ENCODE measurements at regions not wholly inside any gene's neighbourhood (a gene's known extent, or its start where the extent isn't known, plus 50 kb on each side); places are given as distances from the start of the nearest gene placed in this dataset.
A peak's percentile ranks its signal among the peaks of the same experiment; 100 is the strongest.

- Mint-ChIP-seq H3K9me3 (peaks cover 13% of the 10 kb centered on the region), H3K4me3 (no peak overlapping the region), H3K4me1 (peaks cover 9% of the 10 kb centered on the region), H3K36me3 (no peaks in the 10 kb centered on the region), H3K27me3 (ENCODE audit: low read depth) (no peaks in the 10 kb centered on the region), H3K27ac (no peak overlapping the region)
- ChIA-PET POLR2A (no interaction called here), CTCF (no interaction called here)
- TF ChIP-seq KAT7 (CRISPR knock-in tag; IDR thresholded peaks at IDR 0.05; ENCODE audit: borderline replicate concordance), result no peak
- no peak for TF ChIP-seq SOX15 (CRISPR knock-in tag; IDR thresholded peaks at IDR 0.05)
- TF ChIP-seq, protein P1, sequence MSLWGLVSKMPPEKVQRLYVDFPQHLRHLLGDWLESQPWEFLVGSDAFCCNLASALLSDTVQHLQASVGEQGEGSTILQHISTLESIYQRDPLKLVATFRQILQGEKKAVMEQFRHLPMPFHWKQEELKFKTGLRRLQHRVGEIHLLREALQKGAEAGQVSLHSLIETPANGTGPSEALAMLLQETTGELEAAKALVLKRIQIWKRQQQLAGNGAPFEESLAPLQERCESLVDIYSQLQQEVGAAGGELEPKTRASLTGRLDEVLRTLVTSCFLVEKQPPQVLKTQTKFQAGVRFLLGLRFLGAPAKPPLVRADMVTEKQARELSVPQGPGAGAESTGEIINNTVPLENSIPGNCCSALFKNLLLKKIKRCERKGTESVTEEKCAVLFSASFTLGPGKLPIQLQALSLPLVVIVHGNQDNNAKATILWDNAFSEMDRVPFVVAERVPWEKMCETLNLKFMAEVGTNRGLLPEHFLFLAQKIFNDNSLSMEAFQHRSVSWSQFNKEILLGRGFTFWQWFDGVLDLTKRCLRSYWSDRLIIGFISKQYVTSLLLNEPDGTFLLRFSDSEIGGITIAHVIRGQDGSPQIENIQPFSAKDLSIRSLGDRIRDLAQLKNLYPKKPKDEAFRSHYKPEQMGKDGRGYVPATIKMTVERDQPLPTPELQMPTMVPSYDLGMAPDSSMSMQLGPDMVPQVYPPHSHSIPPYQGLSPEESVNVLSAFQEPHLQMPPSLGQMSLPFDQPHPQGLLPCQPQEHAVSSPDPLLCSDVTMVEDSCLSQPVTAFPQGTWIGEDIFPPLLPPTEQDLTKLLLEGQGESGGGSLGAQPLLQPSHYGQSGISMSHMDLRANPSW (CRISPR knock-in tag; conservative IDR thresholded peaks at IDR 0.05; ENCODE audit: low read depth), result no peak
- no peak for TF ChIP-seq ZNF416 (CRISPR knock-in tag; IDR thresholded peaks at IDR 0.05)
- TF ChIP-seq, protein P2, sequence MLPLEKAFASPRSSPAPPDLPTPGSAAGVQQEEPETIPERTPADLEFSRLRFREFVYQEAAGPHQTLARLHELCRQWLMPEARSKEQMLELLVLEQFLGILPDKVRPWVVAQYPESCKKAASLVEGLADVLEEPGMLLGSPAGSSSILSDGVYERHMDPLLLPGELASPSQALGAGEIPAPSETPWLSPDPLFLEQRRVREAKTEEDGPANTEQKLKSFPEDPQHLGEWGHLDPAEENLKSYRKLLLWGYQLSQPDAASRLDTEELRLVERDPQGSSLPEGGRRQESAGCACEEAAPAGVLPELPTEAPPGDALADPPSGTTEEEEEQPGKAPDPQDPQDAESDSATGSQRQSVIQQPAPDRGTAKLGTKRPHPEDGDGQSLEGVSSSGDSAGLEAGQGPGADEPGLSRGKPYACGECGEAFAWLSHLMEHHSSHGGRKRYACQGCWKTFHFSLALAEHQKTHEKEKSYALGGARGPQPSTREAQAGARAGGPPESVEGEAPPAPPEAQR (CRISPR knock-in tag; IDR thresholded peaks at IDR 0.05), result no peak
- TF ChIP-seq SMAD4 (CRISPR knock-in tag; IDR thresholded peaks at IDR 0.05), result no peak
- no peak for TF ChIP-seq NFYB (CRISPR knock-in tag; conservative IDR thresholded peaks at IDR 0.05; ENCODE audit: low read depth)
- TF ChIP-seq E2F4 (CRISPR knock-in tag; IDR thresholded peaks at IDR 0.05; ENCODE audit: borderline replicate concordance, low read depth), result no peak
- no peak for TF ChIP-seq FOXJ3 (CRISPR knock-in tag; IDR thresholded peaks at IDR 0.05; ENCODE audit: borderline replicate concordance)
- no peak for TF ChIP-seq CDX4 (CRISPR knock-in tag; IDR thresholded peaks at IDR 0.05; ENCODE audit: borderline replicate concordance)
- no peak for ATAC-seq
- no peak for DNase-seq (ENCODE audit: low spot score)
Measured at GRCh38 chr13:73331556-73331955, 272.8 kb downstream of the KLF5 start.

DNA sequence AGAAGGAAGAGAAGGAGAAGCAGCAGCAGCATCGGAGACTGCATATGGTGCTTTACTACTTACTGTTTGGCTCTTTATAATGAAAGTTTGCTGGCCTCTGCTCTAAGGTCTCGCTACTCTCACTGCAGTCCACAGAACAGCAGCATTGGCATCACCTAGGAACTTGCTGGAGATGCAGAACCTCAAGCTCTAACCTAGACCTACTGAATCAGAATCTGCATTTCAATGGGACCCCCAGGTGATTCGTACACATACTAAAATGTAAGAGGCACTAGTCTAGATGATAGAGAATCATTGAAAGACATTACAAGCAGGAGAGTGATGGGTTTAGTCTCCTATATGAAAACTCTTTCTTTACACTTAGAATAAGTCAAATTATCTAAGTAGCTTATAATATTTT, 270.6 kb downstream of the KLF5 start:
- peaks cover 20% of the 10 kb centered on the region for H3K4me1 Mint-ChIP-seq
- CTCF ChIA-PET, result no interaction called here
- ATAC-seq, result peak; percentile 84
- no peaks in the 10 kb centered on the region for H3K27me3 Mint-ChIP-seq (ENCODE audit: low read depth)
- no peak overlapping the region for H3K4me3 Mint-ChIP-seq
- DNase-seq (ENCODE audit: low spot score), result no peak
- TF ChIP-seq TP53 (CRISPR knock-in tag; IDR thresholded peaks at IDR 0.05) (no peak), ZNF396 (CRISPR knock-in tag; IDR thresholded peaks at IDR 0.05; ENCODE audit: borderline replicate concordance) (no peak), FOXJ3 (CRISPR knock-in tag; IDR thresholded peaks at IDR 0.05; ENCODE audit: borderline replicate concordance) (no peak), OVOL2 (CRISPR knock-in tag; IDR thresholded peaks at IDR 0.05; ENCODE audit: borderline replicate concordance) (no peak), NR1H2 (CRISPR knock-in tag; IDR thresholded peaks at IDR 0.05) (no peak), CDX4 (CRISPR knock-in tag; IDR thresholded peaks at IDR 0.05; ENCODE audit: borderline replicate concordance) (no peak), FOXP4 (CRISPR knock-in tag; IDR thresholded peaks at IDR 0.05) (no peak), JAZF1 (CRISPR knock-in tag; IDR thresholded peaks at IDR 0.05) (no peak), ZNF423 (CRISPR knock-in tag; IDR thresholded peaks at IDR 0.05) (no peak), ZNF219 (CRISPR knock-in tag; IDR thresholded peaks at IDR 0.05; ENCODE audit: borderline replicate concordance) (no peak), HMGA2 (CRISPR knock-in tag; IDR thresholded peaks at IDR 0.05) (no peak)
- TF ChIP-seq, protein P3, sequence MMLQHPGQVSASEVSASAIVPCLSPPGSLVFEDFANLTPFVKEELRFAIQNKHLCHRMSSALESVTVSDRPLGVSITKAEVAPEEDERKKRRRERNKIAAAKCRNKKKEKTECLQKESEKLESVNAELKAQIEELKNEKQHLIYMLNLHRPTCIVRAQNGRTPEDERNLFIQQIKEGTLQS (CRISPR knock-in tag; conservative IDR thresholded peaks at IDR 0.05), result no peak
- TF ChIP-seq, protein P4, sequence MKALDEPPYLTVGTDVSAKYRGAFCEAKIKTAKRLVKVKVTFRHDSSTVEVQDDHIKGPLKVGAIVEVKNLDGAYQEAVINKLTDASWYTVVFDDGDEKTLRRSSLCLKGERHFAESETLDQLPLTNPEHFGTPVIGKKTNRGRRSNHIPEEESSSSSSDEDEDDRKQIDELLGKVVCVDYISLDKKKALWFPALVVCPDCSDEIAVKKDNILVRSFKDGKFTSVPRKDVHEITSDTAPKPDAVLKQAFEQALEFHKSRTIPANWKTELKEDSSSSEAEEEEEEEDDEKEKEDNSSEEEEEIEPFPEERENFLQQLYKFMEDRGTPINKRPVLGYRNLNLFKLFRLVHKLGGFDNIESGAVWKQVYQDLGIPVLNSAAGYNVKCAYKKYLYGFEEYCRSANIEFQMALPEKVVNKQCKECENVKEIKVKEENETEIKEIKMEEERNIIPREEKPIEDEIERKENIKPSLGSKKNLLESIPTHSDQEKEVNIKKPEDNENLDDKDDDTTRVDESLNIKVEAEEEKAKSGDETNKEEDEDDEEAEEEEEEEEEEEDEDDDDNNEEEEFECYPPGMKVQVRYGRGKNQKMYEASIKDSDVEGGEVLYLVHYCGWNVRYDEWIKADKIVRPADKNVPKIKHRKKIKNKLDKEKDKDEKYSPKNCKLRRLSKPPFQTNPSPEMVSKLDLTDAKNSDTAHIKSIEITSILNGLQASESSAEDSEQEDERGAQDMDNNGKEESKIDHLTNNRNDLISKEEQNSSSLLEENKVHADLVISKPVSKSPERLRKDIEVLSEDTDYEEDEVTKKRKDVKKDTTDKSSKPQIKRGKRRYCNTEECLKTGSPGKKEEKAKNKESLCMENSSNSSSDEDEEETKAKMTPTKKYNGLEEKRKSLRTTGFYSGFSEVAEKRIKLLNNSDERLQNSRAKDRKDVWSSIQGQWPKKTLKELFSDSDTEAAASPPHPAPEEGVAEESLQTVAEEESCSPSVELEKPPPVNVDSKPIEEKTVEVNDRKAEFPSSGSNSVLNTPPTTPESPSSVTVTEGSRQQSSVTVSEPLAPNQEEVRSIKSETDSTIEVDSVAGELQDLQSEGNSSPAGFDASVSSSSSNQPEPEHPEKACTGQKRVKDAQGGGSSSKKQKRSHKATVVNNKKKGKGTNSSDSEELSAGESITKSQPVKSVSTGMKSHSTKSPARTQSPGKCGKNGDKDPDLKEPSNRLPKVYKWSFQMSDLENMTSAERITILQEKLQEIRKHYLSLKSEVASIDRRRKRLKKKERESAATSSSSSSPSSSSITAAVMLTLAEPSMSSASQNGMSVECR (CRISPR knock-in tag; IDR thresholded peaks at IDR 0.05; ENCODE audit: borderline replicate concordance), result no peak
- H3K9me3 Mint-ChIP-seq, result peaks cover 13% of the 10 kb centered on the region
- no peak overlapping the region for H3K27ac Mint-ChIP-seq
- H3K36me3 Mint-ChIP-seq, result no peaks in the 10 kb centered on the region
- POLR2A ChIA-PET, result no interaction called here

All from WTC11 (cell line).